ENCODE measurements at regions not wholly inside any gene's neighbourhood (a gene's known extent, or its start where the extent isn't known, plus 50 kb on each side); places are given as distances from the start of the nearest gene placed in this dataset.

DNA sequence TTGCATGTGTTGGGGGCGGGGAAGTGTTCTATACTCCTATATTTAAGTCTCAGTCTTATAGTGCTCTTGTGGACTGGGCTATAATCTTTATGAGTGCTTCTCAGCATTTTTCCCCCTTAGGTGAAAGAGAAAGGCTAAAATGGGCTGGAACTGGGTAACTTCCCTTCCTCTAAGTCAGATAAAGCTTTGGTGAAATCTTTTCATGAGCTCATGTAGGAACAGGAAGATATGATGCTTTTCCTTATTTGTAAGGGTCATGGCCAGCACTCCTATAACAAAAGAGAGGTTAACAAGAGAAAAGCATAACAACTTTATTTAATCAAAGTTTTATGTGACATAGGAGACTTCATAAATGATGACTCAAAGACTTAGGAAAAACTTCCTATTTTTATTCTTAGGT, 841.5 kb downstream of the SLC16A7 start:
- Histone ChIP-seq H2BK120ac (replicated peaks; ENCODE audit: low read depth, low read length) (no peak overlapping the region), H3K27me3 (replicated peaks in 1 of 4; ENCODE audit: control insufficient read depth in 3 of 4, extremely low read depth in 1 of 4, insufficient read depth in 3 of 4, low read length in 3 of 4) (no peaks in the 10 kb centered on the region), H3K4me3 (ENCODE audit: extremely low read depth in 1 of 4, insufficient read depth in 2 of 4, low read depth in 3 of 4, low read length in 4 of 4) (no peak overlapping the region), H4K5ac (ENCODE audit: insufficient read length, low read depth, low read length) (no peak overlapping the region), H3K23ac (ENCODE audit: insufficient read length) (no peak overlapping the region), H4K20me1 (replicated peaks in 1 of 2; ENCODE audit: control insufficient read depth in 1 of 2, insufficient read depth in 2 of 2, low read length in 2 of 2) (no peaks in the 10 kb centered on the region), H3K4me2 (ENCODE audit: insufficient read depth in 1 of 2, low read depth in 2 of 2, low read length in 2 of 2) (no peak overlapping the region), H2AK5ac (ENCODE audit: low read depth, low read length) (no peak overlapping the region), H3K4me1 (replicated peaks in 1 of 4; ENCODE audit: control insufficient read depth in 3 of 4, insufficient read depth in 4 of 4, low read length in 3 of 4) (no peaks in the 10 kb centered on the region), H4K8ac (ENCODE audit: extremely low read depth, insufficient read depth, low read length) (no peak overlapping the region), H3K23me2 (ENCODE audit: low read depth, low read length) (no peaks in the 10 kb centered on the region), H2BK20ac (ENCODE audit: low read length) (no peak overlapping the region), H2AFZ (ENCODE audit: low read length) (no peak overlapping the region), H4K91ac (replicated peaks; ENCODE audit: insufficient read length, low read length) (no peak overlapping the region), H3K56ac (replicated peaks; ENCODE audit: insufficient read length, low read depth, low read length) (no peak overlapping the region), H2BK5ac (ENCODE audit: low read depth, low read length) (no peak overlapping the region), H3K4ac (replicated peaks; ENCODE audit: insufficient read length, low read depth, low read length) (no peak overlapping the region), H3K18ac (ENCODE audit: extremely low read depth, low read length) (no peak overlapping the region), H3K14ac (ENCODE audit: insufficient read length) (no peak overlapping the region), H2BK12ac (ENCODE audit: low read depth, low read length) (no peak overlapping the region), H3K36me3 (ENCODE audit: control insufficient read depth in 2 of 4, insufficient read depth in 4 of 4, low read length in 3 of 4) (no peaks in the 10 kb centered on the region; a peak in 1 of 8 replicates), H3K9ac (replicated peaks in 1 of 4; ENCODE audit: extremely low read depth in 1 of 4, low read depth in 3 of 4, low read length in 3 of 4) (no peak overlapping the region), H3K79me2 (ENCODE audit: control insufficient read depth in 1 of 2, insufficient read depth in 2 of 2, low read length in 2 of 2) (no peaks in the 10 kb centered on the region), H3K79me1 (ENCODE audit: low read depth, low read length) (no peaks in the 10 kb centered on the region), H2BK15ac (ENCODE audit: low read length) (no peak overlapping the region), H3K9me3 (ENCODE audit: insufficient read depth in 2 of 2, low read depth in 1 of 2, low read length in 1 of 2) (no peaks in the 10 kb centered on the region; a peak in 1 of 4 replicates), H3K27ac (ENCODE audit: low read depth, low read length) (no peak overlapping the region)
- 83% methylated on average over 1 of the region's 1 CpG; no CpG with 5 or more reads in 1 of the 2 experiments for WGBS, 2 experiments (ENCODE audit: extremely low coverage in 1 of 2, insufficient coverage in 1 of 2, insufficient read length in 1 of 2, insufficient replicate concordance in 2 of 2, low coverage in 1 of 2, low lambda C conversion rate in 2 of 2, missing lambda C conversion rate in 1 of 2)
- FAIRE-seq, result no peak
- CTCF ChIA-PET (ENCODE audit: partially characterized antibody), result no interaction called here
- POLR2A ChIA-PET (ENCODE audit: partially characterized antibody), result no interaction called here
- no peak for DNase-seq (ENCODE audit: low read depth in 1 of 2, low spot score in 2 of 2)
- TF ChIP-seq CTCF (IDR thresholded peaks at IDR 0.05; ENCODE audit: control extremely low read depth in 1 of 3, insufficient read depth in 1 of 3, low read depth in 1 of 3, low read length in 3 of 3) (no peak), ZNF274 (IDR thresholded peaks at IDR 0.05; ENCODE audit: borderline replicate concordance, extremely low read depth, low read length) (no peak), CBX5 (IDR thresholded peaks at IDR 0.05; ENCODE audit: low read depth, low read length) (no peak), RAD21 (IDR thresholded peaks at IDR 0.05 in 1 of 2, conservative IDR thresholded peaks at IDR 0.05 in 1 of 2; ENCODE audit: low read depth in 2 of 2, low read length in 2 of 2) (no peak), SP2 (IDR thresholded peaks at IDR 0.05; ENCODE audit: low read length) (no peak), NRF1 (IDR thresholded peaks at IDR 0.05; ENCODE audit: low read depth, low read length) (no peak), RBBP5 (IDR thresholded peaks at IDR 0.05; ENCODE audit: borderline replicate concordance, low read depth, low read length) (no peak), HDAC2 (IDR thresholded peaks at IDR 0.05; ENCODE audit: borderline replicate concordance in 1 of 2, low read depth in 2 of 2, low read length in 2 of 2) (no peak), SRF (IDR thresholded peaks at IDR 0.05; ENCODE audit: low read depth, low read length) (no peak), CHD1 (IDR thresholded peaks at IDR 0.05; ENCODE audit: low read depth, low read length) (no peak), CTBP2 (IDR thresholded peaks at IDR 0.05; ENCODE audit: borderline replicate concordance, insufficient read depth, insufficient read length, low read length) (no peak), MAX (IDR thresholded peaks at IDR 0.05) (no peak)
